Gastroesophageal sphincter (tissue), 4 donors: ENCODE measurements at regions not wholly inside any gene's neighbourhood (a gene's known extent, or its start where the extent isn't known, plus 50 kb on each side); places are given as distances from the start of the nearest gene placed in this dataset.

Source experiments
- ATAC-seq: fragments of 150-250 bp; one replicate; pipeline ENCODE4 v1.9.1; 2016; ENCODE audit warnings: mild to moderate bottlenecking, moderate library complexity
- H3K27ac ChIP-seq, 4 donors: fragments of 200-600 bp; sonication (generic) in 3 of 4; 1 replicate in 3 of 4; 2 replicates in 1 of 4; pipeline ENCODE4 v1.5.1; 2016 to 2019
- H3K27me3 ChIP-seq: fragments of 200-600 bp; sonication (generic); one replicate; pipeline ENCODE4 v1.5.1; 2019
- H3K36me3 ChIP-seq, 2 donors: fragments of 200-600 bp; sonication (generic); one replicate each; pipeline ENCODE4 v1.5.1; 2019; ENCODE audit warnings: control low read depth in 1 of 2
- H3K4me1 ChIP-seq, 3 donors: fragments of 200-600 bp; sonication (generic); 1 replicate in 2 of 3; 2 replicates in 1 of 3; pipeline ENCODE4 v1.5.1; 2016 to 2019; ENCODE audit warnings: control low read depth in 2 of 3
- H3K4me3 ChIP-seq, 2 donors: fragments of 200-600 bp; sonication (generic); one replicate each; pipeline ENCODE4 v1.5.1; 2019; ENCODE audit warnings: mild to moderate bottlenecking in 1 of 2, moderate library complexity in 1 of 2
- H3K9me3 ChIP-seq, 3 donors: fragments of 200-600 bp; sonication (generic); one replicate each; pipeline ENCODE4 v1.5.1; 2017 to 2019; ENCODE audit warnings: control low read depth in 2 of 3
- CTCF ChIP-seq, 4 experiments: fragments of 200-600 bp in 2 of 4; fragments of 450-650 bp in 2 of 4; sonication (generic) in 1 of 4; IDR thresholded peaks; one replicate each; pipeline ENCODE4 v1.5.1; 2017 to 2019; ENCODE audit warnings: antibody characterized with exemption in 4 of 4, mild to moderate bottlenecking in 2 of 4, moderate library complexity in 2 of 4
- EP300 ChIP-seq: sonication (generic); formaldehyde crosslinking; IDR thresholded peaks from one replicate; pipeline ENCODE4 v1.6.1; 2017; ENCODE audit warnings: antibody characterized with exemption, mild to moderate bottlenecking
- POLR2A ChIP-seq, 2 donors: fragments of 450-650 bp; IDR thresholded peaks; one replicate each; pipeline ENCODE4 v1.6.1; 2017; ENCODE audit warnings: antibody characterized with exemption in 2 of 2, mild to moderate bottlenecking in 2 of 2, moderate library complexity in 1 of 2
- POLR2AphosphoS5 ChIP-seq: sonication (generic); formaldehyde crosslinking; IDR thresholded peaks from one replicate; pipeline ENCODE4 v1.6.1; 2017; ENCODE audit warnings: antibody characterized with exemption
- WGBS, 2 donors: methylation state at CpG; one replicate each; pipeline ENCODE4 v1.1.5; 2018; ENCODE audit warnings: low coverage in 1 of 2; 5-methylcytosine and 5-hydroxymethylcytosine counted together

- 39 to 78% methylated on average over 2 of the region's 2 CpGs for WGBS, 2 donors
- Histone ChIP-seq H3K4me1 (no peaks in the 10 kb centered on the region), H3K36me3 (no peaks in the 10 kb centered on the region), H3K27ac (no peak overlapping the region), H3K27me3 (no peaks in the 10 kb centered on the region), H3K9me3 (no peaks in the 10 kb centered on the region), H3K4me3 (no peak overlapping the region)
- ATAC-seq, result no peak
- TF ChIP-seq EP300 (no peak), CTCF (IDR thresholded peaks at IDR 0.05) (no peak), POLR2AphosphoS5 (no peak), POLR2A (IDR thresholded peaks at IDR 0.05) (no peak)
Measured at GRCh38 chr4:123468479-123469031, 72.0 kb downstream of the SPRY1 start.

GRCh38 chr4:123469245-123469644 lies 72.7 kb downstream of the SPRY1 start:
- Histone ChIP-seq H3K27me3 (no peaks in the 10 kb centered on the region), H3K4me3 (no peak overlapping the region), H3K4me1 (no peaks in the 10 kb centered on the region), H3K9me3 (no peaks in the 10 kb centered on the region), H3K27ac (no peak overlapping the region), H3K36me3 (no peaks in the 10 kb centered on the region)
- WGBS, 2 donors, result 22 to 75% methylated on average over 1 to 3 of the region's 3 CpGs
- no peak for ATAC-seq
- TF ChIP-seq POLR2A (IDR thresholded peaks at IDR 0.05) (no peak), CTCF (IDR thresholded peaks at IDR 0.05) (no peak), EP300 (no peak), POLR2AphosphoS5 (no peak)

GRCh38 chr4:123469696-123470095 lies 73.1 kb downstream of the SPRY1 start:
- H3K27ac ChIP-seq, result no peak overlapping the region
- WGBS, 2 donors, result 93% methylated on average over 2 of the region's 2 CpGs; no CpG with 5 or more reads in 1 of the 2 donors
- no peak overlapping the region for H3K4me3 ChIP-seq
- H3K36me3 ChIP-seq, result no peaks in the 10 kb centered on the region
- TF ChIP-seq EP300, result no peak
- H3K9me3 ChIP-seq, result no peaks in the 10 kb centered on the region
- no peak for ATAC-seq
- no peaks in the 10 kb centered on the region for H3K4me1 ChIP-seq
- no peaks in the 10 kb centered on the region for H3K27me3 ChIP-seq

DNA sequence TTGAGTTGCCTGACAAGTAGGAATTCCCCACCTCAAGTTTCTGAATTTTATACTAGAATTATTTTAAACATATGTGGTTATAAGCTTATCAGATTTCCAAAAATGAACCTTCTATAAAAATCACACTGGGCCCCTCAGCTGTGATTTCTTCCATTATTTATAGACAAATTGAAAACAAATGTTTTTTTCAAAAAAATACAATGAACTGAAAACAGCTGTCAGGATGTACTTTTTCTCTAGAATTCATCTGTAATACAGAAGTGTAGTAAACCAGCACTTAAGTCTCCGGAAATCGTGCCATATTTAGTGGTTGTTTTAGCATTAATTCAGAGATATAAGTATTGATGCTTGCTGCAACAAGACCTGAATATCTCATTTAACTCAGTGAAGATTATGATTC lies 74.0 kb downstream of the SPRY1 start:
- no peak for TF ChIP-seq EP300
- TF ChIP-seq CTCF (IDR thresholded peaks at IDR 0.05), result no peak
- H3K9me3 ChIP-seq, result no peaks in the 10 kb centered on the region
- H3K27ac ChIP-seq, result no peak overlapping the region
- no peaks in the 10 kb centered on the region for H3K4me1 ChIP-seq
- no peaks in the 10 kb centered on the region for H3K36me3 ChIP-seq
- no peaks in the 10 kb centered on the region for H3K27me3 ChIP-seq
- no peak for ATAC-seq
- WGBS, 2 donors, result 91 to 95% methylated on average over 2 of the region's 2 CpGs
- H3K4me3 ChIP-seq, result no peak overlapping the region

DNA sequence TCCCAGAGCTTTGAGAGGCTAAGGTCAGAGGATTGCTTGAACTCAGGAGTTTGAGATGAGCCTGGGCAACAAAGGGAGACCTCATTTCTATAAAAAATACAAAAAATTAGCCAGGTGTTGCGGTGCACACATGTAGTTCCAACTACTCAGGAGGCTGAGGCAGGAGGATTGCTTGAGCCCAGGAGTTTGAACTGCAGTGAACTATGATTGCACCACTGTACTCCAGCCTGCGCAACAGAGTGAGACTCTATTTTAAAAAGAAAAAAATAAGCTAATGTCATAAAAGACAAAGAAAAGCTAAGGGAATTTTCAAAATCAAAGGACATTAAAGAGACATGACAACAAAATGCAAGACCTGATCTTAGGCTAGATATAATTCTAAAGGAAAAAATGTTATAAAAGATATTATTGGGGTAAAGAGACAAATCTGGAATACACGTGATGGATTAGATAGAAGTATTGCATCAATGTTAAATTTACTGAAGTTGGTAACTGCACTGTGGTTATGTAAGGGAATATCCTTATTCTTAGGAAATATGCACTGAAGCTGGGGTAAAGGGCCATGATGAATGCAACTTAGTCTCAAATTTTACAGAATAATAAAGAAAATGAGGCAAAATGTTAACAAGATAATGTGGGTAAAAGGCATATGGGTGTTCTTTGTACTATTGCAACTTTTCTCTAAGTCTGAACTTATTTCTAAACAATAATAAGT lies 75.2 kb downstream of the SPRY1 start:
- no peak for TF ChIP-seq EP300
- TF ChIP-seq POLR2A (IDR thresholded peaks at IDR 0.05), result no peak
- no peak for TF ChIP-seq POLR2AphosphoS5
- TF ChIP-seq CTCF (IDR thresholded peaks at IDR 0.05), result no peak
- Histone ChIP-seq H3K36me3 (no peaks in the 10 kb centered on the region), H3K4me1 (no peaks in the 10 kb centered on the region), H3K27ac (no peak overlapping the region), H3K9me3 (no peaks in the 10 kb centered on the region), H3K4me3 (no peak overlapping the region), H3K27me3 (no peaks in the 10 kb centered on the region)
- no peak for ATAC-seq
- whole genome bisulfite sequencing, 2 donors, result 83 to 100% methylated on average over 2 to 3 of the region's 3 CpGs
